Gastroesophageal sphincter (tissue), 4 donors: ENCODE measurements at regions not wholly inside any gene's neighbourhood (a gene's known extent, or its start where the extent isn't known, plus 50 kb on each side); places are given as distances from the start of the nearest gene placed in this dataset.

Source experiments
- ATAC-seq: fragments of 150-250 bp; one replicate; pipeline ENCODE4 v1.9.1; 2016; ENCODE audit warnings: mild to moderate bottlenecking, moderate library complexity
- H3K27ac ChIP-seq, 4 donors: fragments of 200-600 bp; sonication (generic) in 3 of 4; 1 replicate in 3 of 4; 2 replicates in 1 of 4; pipeline ENCODE4 v1.5.1; 2016 to 2019
- H3K27me3 ChIP-seq: fragments of 200-600 bp; sonication (generic); one replicate; pipeline ENCODE4 v1.5.1; 2019
- H3K36me3 ChIP-seq, 2 donors: fragments of 200-600 bp; sonication (generic); one replicate each; pipeline ENCODE4 v1.5.1; 2019; ENCODE audit warnings: control low read depth in 1 of 2
- H3K4me1 ChIP-seq, 3 donors: fragments of 200-600 bp; sonication (generic); 1 replicate in 2 of 3; 2 replicates in 1 of 3; pipeline ENCODE4 v1.5.1; 2016 to 2019; ENCODE audit warnings: control low read depth in 2 of 3
- H3K4me3 ChIP-seq, 2 donors: fragments of 200-600 bp; sonication (generic); one replicate each; pipeline ENCODE4 v1.5.1; 2019; ENCODE audit warnings: mild to moderate bottlenecking in 1 of 2, moderate library complexity in 1 of 2
- H3K9me3 ChIP-seq, 3 donors: fragments of 200-600 bp; sonication (generic); one replicate each; pipeline ENCODE4 v1.5.1; 2017 to 2019; ENCODE audit warnings: control low read depth in 2 of 3
- CTCF ChIP-seq, 4 experiments: fragments of 200-600 bp in 2 of 4; fragments of 450-650 bp in 2 of 4; sonication (generic) in 1 of 4; IDR thresholded peaks; one replicate each; pipeline ENCODE4 v1.5.1; 2017 to 2019; ENCODE audit warnings: antibody characterized with exemption in 4 of 4, mild to moderate bottlenecking in 2 of 4, moderate library complexity in 2 of 4
- EP300 ChIP-seq: sonication (generic); formaldehyde crosslinking; IDR thresholded peaks from one replicate; pipeline ENCODE4 v1.6.1; 2017; ENCODE audit warnings: antibody characterized with exemption, mild to moderate bottlenecking
- POLR2A ChIP-seq, 2 donors: fragments of 450-650 bp; IDR thresholded peaks; one replicate each; pipeline ENCODE4 v1.6.1; 2017; ENCODE audit warnings: antibody characterized with exemption in 2 of 2, mild to moderate bottlenecking in 2 of 2, moderate library complexity in 1 of 2
- POLR2AphosphoS5 ChIP-seq: sonication (generic); formaldehyde crosslinking; IDR thresholded peaks from one replicate; pipeline ENCODE4 v1.6.1; 2017; ENCODE audit warnings: antibody characterized with exemption
- WGBS, 2 donors: methylation state at CpG; one replicate each; pipeline ENCODE4 v1.1.5; 2018; ENCODE audit warnings: low coverage in 1 of 2; 5-methylcytosine and 5-hydroxymethylcytosine counted together

GRCh38 chr2:205902900-205903237 lies 183.1 kb downstream of the INO80D start:
- no peaks in the 10 kb centered on the region for H3K36me3 ChIP-seq
- no peaks in the 10 kb centered on the region for H3K4me1 ChIP-seq
- no peak overlapping the region for H3K27ac ChIP-seq
- no peak overlapping the region for H3K4me3 ChIP-seq
- H3K9me3 ChIP-seq, result peaks cover 0 to 7% (median 0%) of the 10 kb centered on the region in 3 donors
- 47 to 52% methylated on average over 3 to 5 of the region's 5 CpGs for WGBS, 2 donors
- TF ChIP-seq EP300, result no peak
- TF ChIP-seq CTCF (IDR thresholded peaks at IDR 0.05), result no peak
- no peak for TF ChIP-seq POLR2A (IDR thresholded peaks at IDR 0.05)
- no peak for TF ChIP-seq POLR2AphosphoS5
- H3K27me3 ChIP-seq, result no peaks in the 10 kb centered on the region
- ATAC-seq, result no peak

GRCh38 chr2:205902041-205902899 lies 183.7 kb downstream of the INO80D start:
- ATAC-seq, result no peak
- 53 to 72% methylated on average over 8 to 11 of the region's 15 CpGs for WGBS, 2 donors
- Histone ChIP-seq H3K27me3 (no peaks in the 10 kb centered on the region), H3K9me3 (peaks cover 0 to 7% (median 0%) of the 10 kb centered on the region in 3 donors), H3K36me3 (no peaks in the 10 kb centered on the region), H3K4me3 (no peak overlapping the region), H3K27ac (no peak overlapping the region), H3K4me1 (no peaks in the 10 kb centered on the region)
- TF ChIP-seq EP300, result no peak

- peaks cover 0 to 7% (median 0%) of the 10 kb centered on the region in 3 donors for H3K9me3 ChIP-seq
- no peaks in the 10 kb centered on the region for H3K27me3 ChIP-seq
- peaks cover 0 to 4% (median 0%) of the 10 kb centered on the region in 3 donors for H3K4me1 ChIP-seq
- WGBS, 2 donors, result 94 to 97% methylated on average over 4 of the region's 4 CpGs
- H3K27ac ChIP-seq, result no peak overlapping the region
- H3K4me3 ChIP-seq, result no peak overlapping the region
- no peak for ATAC-seq
- TF ChIP-seq EP300 (no peak), CTCF (IDR thresholded peaks at IDR 0.05) (no peak), POLR2AphosphoS5 (no peak), POLR2A (IDR thresholded peaks at IDR 0.05) (no peak)
- no peaks in the 10 kb centered on the region for H3K36me3 ChIP-seq
These were observed 184.5 kb downstream of the INO80D start for GRCh38 chr2:205901491-205901890.

- Histone ChIP-seq H3K27me3 (no peaks in the 10 kb centered on the region), H3K27ac (no peak overlapping the region), H3K36me3 (no peaks in the 10 kb centered on the region), H3K9me3 (peaks cover 0 to 7% (median 0%) of the 10 kb centered on the region in 3 donors), H3K4me3 (no peak overlapping the region), H3K4me1 (peaks cover 0 to 13% (median 0%) of the 10 kb centered on the region in 3 donors)
- ATAC-seq, result no peak
- TF ChIP-seq EP300 (no peak), POLR2AphosphoS5 (no peak), POLR2A (IDR thresholded peaks at IDR 0.05) (no peak), CTCF (IDR thresholded peaks at IDR 0.05) (no peak)
- WGBS, 2 donors, result 86 to 100% methylated on average over 1 of the region's 1 CpG
These were observed 187.2 kb downstream of the INO80D start for GRCh38 chr2:205898744-205899143.

- H3K27ac ChIP-seq, result peak overlapping the region in 1 of 4 donors; percentile 26
- 20 to 42% methylated on average over 7 to 9 of the region's 9 CpGs for WGBS, 2 donors
These were observed 189.9 kb downstream of the INO80D start for GRCh38 chr2:205895981-205896655.

More at GRCh38 chr2:205895981-205896655, 189.9 kb downstream of the INO80D start:
- TF ChIP-seq POLR2AphosphoS5 (no peak), CTCF (IDR thresholded peaks at IDR 0.05) (no peak), EP300 (no peak), POLR2A (IDR thresholded peaks at IDR 0.05) (no peak)
- H3K36me3 ChIP-seq, result no peaks in the 10 kb centered on the region
- peaks cover 0 to 29% (median 0%) of the 10 kb centered on the region in 3 donors for H3K4me1 ChIP-seq
- no peak for ATAC-seq
- H3K9me3 ChIP-seq, result peaks cover 0 to 7% (median 0%) of the 10 kb centered on the region in 3 donors
- no peak overlapping the region for H3K4me3 ChIP-seq
- H3K27me3 ChIP-seq, result no peaks in the 10 kb centered on the region
